Panc1 (cell line): ENCODE measurements at regions not wholly inside any gene's neighbourhood (a gene's known extent, or its start where the extent isn't known, plus 50 kb on each side); places are given as distances from the start of the nearest gene placed in this dataset.

Experiments
- CTCF ChIP-seq: fragments of 450-650 bp; IDR thresholded peaks from 2 replicates; pipeline ENCODE4 v1.5.1; 2017; ENCODE audit warnings: mild to moderate bottlenecking
- REST ChIP-seq, 2 experiments: IDR thresholded peaks; 2 replicates each; pipeline ENCODE4 v1.6.1; 2011 to 2012; ENCODE audit warnings: low read depth in 2 of 2, control low read depth in 1 of 2, low read length in 1 of 2, mild to moderate bottlenecking in 1 of 2, moderate library complexity in 1 of 2; ENCODE audit not compliant: insufficient read depth in 1 of 2
- TCF7L2 ChIP-seq: IDR thresholded peaks from 2 replicates; pipeline ENCODE4 v1.6.1; 2011; ENCODE audit warnings: mild to moderate bottlenecking, low read depth, low read length, inconsistent platforms

DNA sequence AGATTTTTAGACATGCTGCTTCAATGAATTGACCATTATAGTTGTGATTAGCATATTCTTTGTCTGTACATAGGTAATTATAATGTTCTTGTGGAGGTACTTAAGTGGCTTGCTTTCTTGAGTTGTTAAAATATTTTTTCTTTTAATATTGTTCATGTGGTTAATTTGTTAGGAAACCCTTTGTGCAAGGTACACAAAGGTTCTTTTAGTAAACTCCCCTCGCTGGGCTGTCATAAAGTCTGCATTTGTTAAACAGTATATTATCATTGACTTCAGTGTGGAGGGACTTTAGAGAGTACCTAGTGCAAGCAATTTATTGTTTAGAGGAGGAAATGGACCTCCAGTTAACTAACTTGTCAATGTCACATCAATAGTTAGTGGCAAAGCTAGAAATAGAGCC, 52.5 kb downstream of the DISP1 start:
- TF ChIP-seq CTCF (no peak), TCF7L2 (no peak), REST (IDR thresholded peaks at IDR 0.05; ENCODE audit: insufficient read depth in 1 of 2, low read depth in 2 of 2, low read length in 1 of 2) (no peak)
